Naive thymus-derived CD4-positive, alpha-beta T cell (primary cell): ENCODE measurements at regions not wholly inside any gene's neighbourhood (a gene's known extent, or its start where the extent isn't known, plus 50 kb on each side); places are given as distances from the start of the nearest gene placed in this dataset.

Experiments used
- ATAC-seq: fragments of 150-1000 bp; cut with Tn5 transposase; 2 replicates; pipeline ENCODE4 v1.10.0; 2021; ENCODE audit warnings: mild to moderate bottlenecking, moderate library complexity
- CTCF ChIA-PET: fragments of 350-600 bp; sonication (Branson Sonifier 250); formaldehyde crosslinking; loops from one replicate; lab custom pipeline; 2021; ENCODE audit warnings: antibody characterized with exemption; lab: Charles Lee
- POLR2A ChIA-PET: fragments of 350-600 bp; sonication (Branson Sonifier 250); formaldehyde crosslinking; loops from one replicate; lab custom pipeline; 2021; ENCODE audit warnings: antibody characterized with exemption, inconsistent platforms; lab: Charles Lee
- DNase-seq, 9 donors: peaks; one replicate each; pipeline versions ENCODE4 v3.0.0 to v3.0.0-alpha.2; 2020 to 2022; ENCODE audit warnings: mixed read lengths in 1 of 9
- H3K27ac ChIP-seq: one replicate; pipeline ENCODE4 v1.7.0; 2013; ENCODE audit warnings: mild to moderate bottlenecking, low read depth, low read length, moderate library complexity
- H3K27me3 ChIP-seq, 2 donors: one replicate each; pipeline ENCODE4 v1.7.0; 2013; ENCODE audit warnings: low read length in 2 of 2, mild to moderate bottlenecking in 2 of 2, moderate library complexity in 2 of 2; ENCODE audit not compliant: control insufficient read depth in 2 of 2, insufficient read depth in 2 of 2
- H3K36me3 ChIP-seq, 3 experiments: 1 replicate in 2 of 3; 2 replicates in 1 of 3; pipeline ENCODE4 v1.7.0; 2013; ENCODE audit warnings: low read length in 3 of 3, mild to moderate bottlenecking in 3 of 3, moderate library complexity in 1 of 3; ENCODE audit not compliant: insufficient read depth in 3 of 3, control insufficient read depth in 2 of 3
- H3K4me1 ChIP-seq, 2 donors: one replicate each; pipeline ENCODE4 v1.7.0; 2013; ENCODE audit warnings: low read length in 2 of 2, mild to moderate bottlenecking in 2 of 2, moderate library complexity in 1 of 2; ENCODE audit not compliant: control insufficient read depth in 2 of 2, insufficient read depth in 2 of 2
- H3K4me3 ChIP-seq: 2 replicates; pipeline ENCODE4 v1.7.0; 2013; ENCODE audit warnings: mild to moderate bottlenecking, low read length
- H3K9me3 ChIP-seq, 3 experiments: 1 replicate in 2 of 3; 2 replicates in 1 of 3; pipeline ENCODE4 v1.7.0; 2013; ENCODE audit warnings: low read length in 3 of 3; ENCODE audit not compliant: control insufficient read depth in 2 of 3
- H3K27ac Mint-ChIP-seq, 9 donors: one replicate each; pipeline ENCODE4 v1.8.0; 2020 to 2022; ENCODE audit warnings: mixed read lengths in 9 of 9, mild to moderate bottlenecking in 8 of 9, moderate library complexity in 5 of 9, inconsistent platforms in 2 of 9
- H3K27me3 Mint-ChIP-seq, 5 donors: one replicate each; pipeline ENCODE4 v1.8.0; 2021 to 2022; ENCODE audit warnings: mixed read lengths in 5 of 5, mild to moderate bottlenecking in 1 of 5
- H3K36me3 Mint-ChIP-seq, 5 donors: one replicate each; pipeline ENCODE4 v1.8.0; 2020 to 2022; ENCODE audit warnings: mixed read lengths in 5 of 5, mild to moderate bottlenecking in 3 of 5, inconsistent platforms in 1 of 5
- H3K4me1 Mint-ChIP-seq, 7 donors: one replicate each; pipeline ENCODE4 v1.8.0; 2020 to 2022; ENCODE audit warnings: mixed read lengths in 7 of 7, mild to moderate bottlenecking in 3 of 7, inconsistent platforms in 1 of 7
- H3K4me3 Mint-ChIP-seq, 10 donors: one replicate each; pipeline ENCODE4 v1.8.0; 2020 to 2022; ENCODE audit warnings: mild to moderate bottlenecking in 10 of 10, mixed read lengths in 10 of 10, moderate library complexity in 6 of 10, inconsistent platforms in 2 of 10
- H3K9me3 Mint-ChIP-seq, 11 donors: one replicate each; pipeline ENCODE4 v1.8.0; 2020 to 2022; ENCODE audit warnings: mixed read lengths in 11 of 11, mild to moderate bottlenecking in 4 of 11, inconsistent platforms in 1 of 11, moderate library complexity in 1 of 11
- intact Hi-C, 2 donors: fragments of 100-400 bp; cut with micrococcal nuclease; formaldehyde crosslinking; loops; one replicate each; pipeline ENCODE4 v1.15.1; 2023

DNA sequence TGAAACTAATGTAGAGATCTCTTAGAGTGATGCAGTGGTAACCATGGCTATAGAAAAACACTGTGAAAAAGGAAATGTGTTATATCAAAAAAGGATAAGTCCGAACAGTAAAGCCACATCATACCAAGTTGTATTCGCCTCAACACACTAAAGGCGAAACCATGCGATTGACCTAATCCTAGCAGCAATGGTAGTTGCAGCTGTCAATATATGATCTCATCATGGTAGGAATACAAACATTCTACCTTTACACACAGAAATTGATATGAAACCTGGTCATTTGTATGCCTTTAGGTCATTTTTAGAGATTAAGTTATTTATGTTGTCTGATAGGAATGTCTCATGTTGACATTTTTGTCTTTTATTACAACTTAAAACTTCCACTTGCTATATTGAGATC lies 271.9 kb downstream of the SLITRK6 start:
- Histone ChIP-seq H3K27ac (no peak overlapping the region), H3K27me3 (no peaks in the 10 kb centered on the region), H3K4me3 (no peak overlapping the region), H3K36me3 (no peaks in the 10 kb centered on the region), H3K4me1 (no peaks in the 10 kb centered on the region), H3K9me3 (no peaks in the 10 kb centered on the region)
- Mint-ChIP-seq H3K27me3 (no peaks in the 10 kb centered on the region), H3K36me3 (no peaks in the 10 kb centered on the region), H3K4me3 (no peak overlapping the region), H3K27ac (no peak overlapping the region), H3K4me1 (peaks cover 0 to 5% (median 0%) of the 10 kb centered on the region in 7 donors), H3K9me3 (peaks cover 0 to 3% (median 0%) of the 10 kb centered on the region in 11 donors)
- intact Hi-C loops = no loop called here
- ChIA-PET POLR2A (no interaction called here), CTCF (no interaction called here)
- DNase-seq (no peak), ATAC-seq (no peak)

DNA sequence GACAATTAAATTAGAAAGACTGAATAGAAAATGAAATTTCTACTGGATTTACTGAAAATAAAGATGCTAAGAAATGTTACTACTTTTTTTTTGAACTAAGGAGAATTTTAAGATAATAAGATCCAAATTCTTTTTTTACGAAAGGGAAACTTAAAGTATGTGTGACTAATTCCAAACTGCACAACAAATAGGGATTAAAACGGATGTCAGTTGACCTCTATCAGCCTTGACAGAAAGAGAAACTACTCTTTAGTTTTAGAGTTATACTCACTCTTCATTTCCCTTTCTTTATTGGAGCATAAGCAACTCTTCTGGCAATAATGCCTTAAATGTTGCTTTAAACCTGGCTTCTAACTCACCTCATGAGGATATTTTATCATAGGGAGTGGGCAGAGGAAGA lies 273.8 kb downstream of the SLITRK6 start:
- H3K4me1 ChIP-seq = no peaks in the 10 kb centered on the region
- no peak overlapping the region for H3K4me3 Mint-ChIP-seq
- POLR2A ChIA-PET = no interaction called here

DNA sequence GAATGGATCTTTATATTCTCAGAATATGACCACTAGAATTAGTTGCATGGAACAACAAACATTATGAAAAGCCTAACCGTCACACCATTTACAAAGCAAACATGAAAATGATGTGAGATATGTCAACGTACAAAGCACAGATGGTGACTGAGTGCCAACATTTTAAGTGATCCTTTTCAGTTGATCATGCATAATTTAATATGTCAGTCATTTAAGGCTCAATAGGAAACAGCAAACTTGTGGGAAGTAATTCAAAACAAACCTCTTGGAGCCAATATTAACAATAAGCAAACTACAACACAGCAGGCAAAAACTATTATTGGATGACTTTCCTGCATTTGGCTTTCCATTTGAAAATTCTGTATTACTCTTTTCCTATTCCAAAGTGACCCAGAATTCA lies 277.6 kb downstream of the SLITRK6 start:
- no peaks in the 10 kb centered on the region for H3K27me3 Mint-ChIP-seq
- Histone ChIP-seq H3K9me3 (no peaks in the 10 kb centered on the region), H3K36me3 (no peaks in the 10 kb centered on the region), H3K4me3 (no peak overlapping the region), H3K4me1 (no peaks in the 10 kb centered on the region), H3K27me3 (no peaks in the 10 kb centered on the region), H3K27ac (no peak overlapping the region)
- CTCF ChIA-PET = no interaction called here
- no peak for ATAC-seq
- POLR2A ChIA-PET = no interaction called here
- H3K9me3 Mint-ChIP-seq = peaks cover 0 to 6% (median 0%) of the 10 kb centered on the region in 11 donors
- H3K27ac Mint-ChIP-seq = no peak overlapping the region
- no peak overlapping the region for H3K4me3 Mint-ChIP-seq
- intact Hi-C loops = no loop called here
- no peaks in the 10 kb centered on the region for H3K4me1 Mint-ChIP-seq
- DNase-seq = no peak
- H3K36me3 Mint-ChIP-seq = no peaks in the 10 kb centered on the region

More for the DNA sequence above, 273.8 kb downstream of the SLITRK6 start:
- CTCF ChIA-PET = no interaction called here
- no peaks in the 10 kb centered on the region for H3K9me3 ChIP-seq
- no peaks in the 10 kb centered on the region for H3K27me3 Mint-ChIP-seq
- DNase-seq (no peak), ATAC-seq (no peak)
- no peak overlapping the region for H3K27ac Mint-ChIP-seq
- no peaks in the 10 kb centered on the region for H3K36me3 Mint-ChIP-seq
- no peak overlapping the region for H3K4me3 ChIP-seq
- H3K4me1 Mint-ChIP-seq = peaks cover 0 to 5% (median 0%) of the 10 kb centered on the region in 7 donors
- intact Hi-C loops = no loop called here
- H3K36me3 ChIP-seq = no peaks in the 10 kb centered on the region
- H3K27me3 ChIP-seq = no peaks in the 10 kb centered on the region
- no peak overlapping the region for H3K27ac ChIP-seq
- H3K9me3 Mint-ChIP-seq = peaks cover 0 to 3% (median 0%) of the 10 kb centered on the region in 11 donors

DNA sequence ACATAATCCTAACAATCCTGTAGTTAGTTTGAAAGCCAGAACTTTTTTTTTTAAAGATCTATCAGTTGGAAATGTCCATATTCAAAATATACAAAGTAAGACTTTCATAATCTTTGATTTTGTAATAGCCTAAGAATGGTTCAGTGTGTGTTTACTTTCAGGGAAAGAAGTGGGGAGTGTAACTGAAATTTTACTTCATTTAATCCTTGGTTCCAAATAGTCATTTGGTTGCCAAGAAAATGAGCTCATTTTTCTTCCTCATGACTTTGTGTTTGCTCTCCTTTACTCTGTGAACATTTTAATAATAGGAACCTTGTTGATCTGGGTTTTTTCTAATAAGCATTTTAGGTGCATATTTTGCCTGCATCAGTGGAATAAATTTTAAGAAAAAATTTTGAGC lies 278.8 kb downstream of the SLITRK6 start:
- Histone ChIP-seq H3K27ac (no peak overlapping the region), H3K36me3 (no peaks in the 10 kb centered on the region), H3K4me3 (no peak overlapping the region), H3K27me3 (no peaks in the 10 kb centered on the region), H3K9me3 (no peaks in the 10 kb centered on the region), H3K4me1 (no peaks in the 10 kb centered on the region)
- Mint-ChIP-seq H3K36me3 (no peaks in the 10 kb centered on the region), H3K9me3 (peaks cover 0 to 6% (median 0%) of the 10 kb centered on the region in 11 donors), H3K27ac (no peak overlapping the region), H3K27me3 (no peaks in the 10 kb centered on the region), H3K4me1 (no peaks in the 10 kb centered on the region), H3K4me3 (no peak overlapping the region)
- CTCF ChIA-PET = no interaction called here
- ATAC-seq (no peak), DNase-seq (no peak)
- POLR2A ChIA-PET = no interaction called here
- intact Hi-C loops = no loop called here

DNA sequence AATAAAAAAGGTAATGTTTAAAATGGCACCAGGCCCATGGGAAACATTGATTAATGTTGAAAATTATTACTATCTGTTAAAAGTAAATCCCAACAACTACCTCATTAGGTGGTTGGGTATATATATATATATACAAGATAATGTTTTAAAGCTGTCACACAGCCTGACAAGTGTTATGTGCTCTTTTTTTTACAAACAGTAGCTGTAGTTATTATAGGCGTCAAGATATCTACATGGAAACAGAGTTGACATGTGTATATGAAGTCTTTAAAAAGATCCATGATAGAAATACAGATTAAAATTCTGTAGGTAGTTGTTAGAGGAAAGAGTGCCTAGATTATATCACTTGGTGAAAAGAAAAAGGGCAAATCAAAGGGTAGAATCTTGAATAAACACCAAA lies 279.9 kb downstream of the SLITRK6 start:
- H3K4me1 Mint-ChIP-seq = no peaks in the 10 kb centered on the region
- intact Hi-C loops = no loop called here
- Histone ChIP-seq H3K27me3 (no peaks in the 10 kb centered on the region), H3K9me3 (no peaks in the 10 kb centered on the region), H3K4me1 (no peaks in the 10 kb centered on the region), H3K36me3 (no peaks in the 10 kb centered on the region), H3K27ac (no peak overlapping the region), H3K4me3 (no peak overlapping the region)
- H3K27me3 Mint-ChIP-seq = no peaks in the 10 kb centered on the region
- ATAC-seq = no peak
- ChIA-PET CTCF (no interaction called here), POLR2A (no interaction called here)
- peaks cover 0 to 6% (median 0%) of the 10 kb centered on the region in 11 donors for H3K9me3 Mint-ChIP-seq
- H3K36me3 Mint-ChIP-seq = no peaks in the 10 kb centered on the region
- no peak overlapping the region for H3K4me3 Mint-ChIP-seq
- no peak for DNase-seq
- no peak overlapping the region for H3K27ac Mint-ChIP-seq

DNA sequence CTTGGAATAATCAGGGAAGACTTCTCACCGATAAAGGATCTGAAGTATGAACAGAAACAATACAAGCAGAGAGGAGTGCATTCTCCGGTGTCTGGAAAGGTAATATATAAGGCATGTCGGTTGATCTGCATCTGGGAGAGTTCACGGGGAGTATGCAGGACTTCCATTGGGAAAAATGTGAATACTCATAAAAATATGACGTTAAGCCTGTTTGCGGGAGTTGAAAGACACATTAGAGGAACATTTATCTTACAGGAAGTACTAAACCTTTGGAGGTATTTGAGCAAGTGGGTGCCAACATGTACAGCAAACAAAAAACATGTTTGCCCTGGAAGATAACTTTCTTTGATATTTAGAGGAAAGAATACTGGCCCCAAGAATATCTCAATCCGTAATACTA lies 286.8 kb downstream of the SLITRK6 start:
- H3K27me3 Mint-ChIP-seq = no peaks in the 10 kb centered on the region
- Histone ChIP-seq H3K9me3 (no peaks in the 10 kb centered on the region), H3K36me3 (no peaks in the 10 kb centered on the region), H3K4me3 (no peak overlapping the region), H3K27me3 (no peaks in the 10 kb centered on the region), H3K4me1 (no peaks in the 10 kb centered on the region), H3K27ac (no peak overlapping the region)
- no peak overlapping the region for H3K4me3 Mint-ChIP-seq
- no peak for DNase-seq
- H3K27ac Mint-ChIP-seq = no peak overlapping the region
- no peaks in the 10 kb centered on the region for H3K36me3 Mint-ChIP-seq
- ATAC-seq = no peak
- intact Hi-C loops = no loop called here
- H3K4me1 Mint-ChIP-seq = no peaks in the 10 kb centered on the region
- POLR2A ChIA-PET = no interaction called here
- CTCF ChIA-PET = no interaction called here
- peaks cover 0 to 4% (median 0%) of the 10 kb centered on the region in 11 donors for H3K9me3 Mint-ChIP-seq

DNA sequence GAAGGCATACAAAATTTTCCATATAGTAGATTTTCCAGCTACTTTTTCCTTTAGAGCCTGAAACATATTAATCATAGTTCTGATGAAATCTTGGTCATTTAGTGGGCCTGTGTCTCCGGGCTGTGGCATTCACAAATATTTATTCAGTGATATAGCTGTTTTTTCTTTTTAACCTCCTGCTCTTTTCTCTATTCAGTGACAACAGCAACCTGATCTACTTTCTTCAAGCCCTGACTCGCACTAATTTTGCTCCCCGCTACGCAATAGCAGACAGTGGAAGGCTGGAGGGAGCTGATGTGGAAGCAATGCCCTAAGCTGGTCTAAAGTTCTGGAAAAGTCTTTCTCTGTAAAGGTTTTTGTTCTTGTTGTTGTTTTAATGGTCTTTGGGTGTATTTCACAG lies 289.7 kb downstream of the SLITRK6 start:
- Histone ChIP-seq H3K27ac (no peak overlapping the region), H3K9me3 (no peaks in the 10 kb centered on the region), H3K4me1 (no peaks in the 10 kb centered on the region), H3K27me3 (no peaks in the 10 kb centered on the region), H3K4me3 (no peak overlapping the region), H3K36me3 (no peaks in the 10 kb centered on the region)
- intact Hi-C loops = no loop called here
- ATAC-seq = no peak
- no peaks in the 10 kb centered on the region for H3K36me3 Mint-ChIP-seq
- peaks cover 0 to 1% (median 0%) of the 10 kb centered on the region in 7 donors for H3K4me1 Mint-ChIP-seq
- no peak overlapping the region for H3K4me3 Mint-ChIP-seq
- H3K27ac Mint-ChIP-seq = no peak overlapping the region
- no peak for DNase-seq
- POLR2A ChIA-PET = no interaction called here
- H3K9me3 Mint-ChIP-seq = no peaks in the 10 kb centered on the region
- CTCF ChIA-PET = no interaction called here
- H3K27me3 Mint-ChIP-seq = no peaks in the 10 kb centered on the region
